GM19455 (cell line): ENCODE measurements at regions not wholly inside any gene's neighbourhood (a gene's known extent, or its start where the extent isn't known, plus 50 kb on each side); places are given as distances from the start of the nearest gene placed in this dataset.

ENCODE experiments used
- ATAC-seq: cut with Tn5 transposase; IDR thresholded peaks from one replicate; pipeline ENCODE4 v1.9.1; 2021; ENCODE audit not compliant: unreplicated experiment

DNA sequence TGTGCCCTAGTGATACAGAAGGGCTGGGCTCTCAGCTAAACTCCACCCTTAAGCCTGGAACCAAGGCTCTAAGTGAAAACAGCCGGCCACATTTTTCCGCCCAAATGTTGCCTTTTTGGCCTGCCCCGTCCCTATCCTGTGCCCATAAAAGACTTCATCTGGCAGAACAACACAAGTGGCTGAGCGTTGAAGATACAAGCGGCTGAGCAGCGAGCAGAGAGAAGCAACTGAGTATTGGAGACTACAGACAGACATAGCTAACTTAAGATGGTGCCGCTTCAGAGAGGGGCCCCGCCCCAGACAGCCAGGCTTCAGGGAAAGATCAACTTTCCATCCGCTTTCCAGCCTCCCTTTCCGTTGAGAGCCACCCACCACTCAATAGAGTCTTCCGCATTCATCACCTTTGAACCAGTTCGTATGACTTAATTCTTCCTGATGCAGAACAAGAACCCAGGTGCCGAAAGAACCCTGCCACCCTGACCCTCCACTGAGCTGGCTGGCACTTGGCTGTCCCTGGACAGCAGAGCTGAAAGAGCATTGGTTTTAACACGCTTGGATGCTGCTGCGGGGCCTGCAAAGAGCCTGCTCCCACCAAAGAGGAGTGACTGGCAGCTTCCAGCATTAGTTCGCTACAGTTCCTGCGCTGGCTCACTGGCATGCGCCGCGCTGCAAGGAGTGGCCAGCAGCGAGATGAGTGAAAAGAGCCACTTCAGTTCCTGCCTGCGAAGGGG lies 853.2 kb upstream of the INTU start:
- no peak for ATAC-seq

GRCh38 chr4:126783191-126783590 lies 849.6 kb upstream of the INTU start:
- ATAC-seq, result no peak

- ATAC-seq, result no peak
Observed at GRCh38 chr4:126784966-126785580, 847.7 kb upstream of the INTU start.

- ATAC-seq, result no peak
Observed at GRCh38 chr4:126790633-126791032, 842.1 kb upstream of the INTU start.

DNA sequence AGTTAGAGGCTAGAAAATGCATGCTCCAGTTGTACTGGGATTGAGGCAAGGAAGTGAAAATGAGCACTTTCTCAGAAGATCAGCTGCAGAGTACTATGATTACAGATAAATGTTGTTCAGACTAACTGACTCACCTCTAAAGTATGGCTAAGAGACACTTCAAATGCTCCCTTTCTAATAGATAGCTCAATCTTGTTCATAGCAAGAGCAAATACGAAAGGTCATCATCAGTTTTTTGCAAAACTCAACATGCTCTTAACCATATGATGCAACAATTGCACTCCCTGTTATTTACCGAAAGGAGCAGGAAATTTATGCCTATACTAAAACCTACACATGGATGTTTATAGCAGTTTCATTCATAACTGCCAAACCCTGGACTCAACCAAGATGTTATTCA lies 838.4 kb upstream of the INTU start:
- ATAC-seq, result no peak

DNA sequence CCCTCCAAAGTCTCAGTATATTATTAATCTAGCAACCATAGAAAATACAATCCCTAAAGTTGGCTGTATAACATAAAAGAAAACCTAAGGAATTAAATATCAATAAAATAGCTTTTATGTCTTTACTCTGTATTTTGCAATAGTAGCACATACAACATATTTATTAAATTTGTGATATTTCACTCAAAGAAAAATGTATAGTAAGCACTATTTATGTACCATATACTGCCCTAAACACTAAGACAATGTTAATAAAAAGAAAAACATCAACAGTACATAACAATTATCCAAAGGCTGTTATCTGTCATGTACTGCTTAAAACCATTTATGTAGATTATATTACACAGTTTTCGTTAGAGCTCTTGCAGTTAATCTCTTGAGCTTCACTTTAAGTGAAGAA lies 834.5 kb upstream of the INTU start:
- no peak for ATAC-seq

- no peak for ATAC-seq
Observed at GRCh38 chr4:126799416-126799815, 833.3 kb upstream of the INTU start.

DNA sequence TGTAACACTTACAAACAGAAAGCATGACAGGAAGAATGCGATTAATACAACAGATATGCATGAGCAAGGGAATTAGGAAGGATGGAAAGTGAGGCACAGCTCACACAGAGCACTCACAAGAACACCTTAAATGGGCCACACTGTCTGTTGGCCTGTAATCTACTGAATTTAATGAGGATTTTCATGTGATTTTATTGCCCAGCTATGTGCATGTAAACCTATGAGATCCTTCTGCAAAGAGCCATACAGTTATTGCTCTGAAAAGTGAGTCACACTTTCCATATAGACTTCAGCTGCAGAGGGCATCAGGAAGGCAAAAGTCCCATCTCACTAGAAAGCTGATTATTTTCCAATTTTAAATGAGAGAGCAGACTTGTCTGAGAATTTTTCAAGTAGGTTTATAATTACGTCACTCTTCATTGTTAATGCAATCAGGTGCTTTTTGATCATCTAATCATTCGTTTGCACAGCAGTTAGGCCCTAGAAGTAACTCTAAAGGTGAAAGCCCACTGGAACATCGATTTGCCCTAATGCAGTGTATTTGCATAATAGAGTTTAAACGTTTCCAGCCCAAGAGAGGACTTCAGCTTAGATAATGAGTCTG lies 832.7 kb upstream of the INTU start:
- ATAC-seq, result no peak

DNA sequence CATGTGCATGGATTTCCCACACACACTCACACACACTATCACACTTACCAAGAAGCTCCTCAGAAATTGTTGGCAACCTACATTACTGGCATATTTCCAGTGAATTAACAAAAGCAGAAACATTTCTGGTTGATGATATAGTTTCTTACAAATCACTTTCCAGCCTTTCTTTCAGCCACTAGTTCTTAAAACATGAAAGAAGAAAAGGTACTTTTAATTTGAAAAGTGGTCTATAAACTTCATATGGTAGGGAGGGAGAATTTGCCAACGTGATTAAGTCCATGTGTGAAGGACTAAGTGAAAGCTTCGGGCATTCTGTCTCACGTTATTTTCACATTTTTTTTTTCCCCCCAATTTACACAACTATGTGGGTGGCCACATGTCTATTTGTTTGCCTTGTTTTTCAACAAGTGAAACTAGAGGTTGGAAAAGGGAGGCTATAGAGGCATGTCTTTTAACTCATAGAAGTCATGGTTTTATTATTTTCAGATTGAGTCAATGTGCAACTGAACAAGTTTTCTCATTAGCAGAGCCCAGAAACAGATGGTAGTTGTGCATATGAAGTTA lies 832.1 kb upstream of the INTU start:
- no peak for ATAC-seq

DNA sequence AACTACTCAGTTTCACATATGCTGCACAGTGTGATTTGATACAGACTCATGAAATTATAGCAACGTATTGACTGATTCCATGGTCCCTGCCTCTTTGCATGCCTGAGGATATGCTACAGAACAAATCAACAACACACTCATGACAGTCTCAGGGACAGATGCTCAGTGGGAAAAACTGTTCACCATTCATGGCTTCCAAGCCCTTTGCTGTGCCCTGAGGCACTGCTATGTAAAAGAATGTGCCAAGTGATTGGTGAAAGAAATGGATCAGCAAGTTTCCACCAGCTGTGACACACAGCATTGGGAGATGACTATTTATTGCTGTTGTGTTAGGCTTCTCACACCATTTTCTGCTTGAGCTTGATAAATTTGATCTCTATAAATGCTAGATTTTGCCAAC lies 825.6 kb upstream of the INTU start:
- no peak for ATAC-seq

GRCh38 chr4:126812076-126812475 lies 820.7 kb upstream of the INTU start:
- no peak for ATAC-seq

DNA sequence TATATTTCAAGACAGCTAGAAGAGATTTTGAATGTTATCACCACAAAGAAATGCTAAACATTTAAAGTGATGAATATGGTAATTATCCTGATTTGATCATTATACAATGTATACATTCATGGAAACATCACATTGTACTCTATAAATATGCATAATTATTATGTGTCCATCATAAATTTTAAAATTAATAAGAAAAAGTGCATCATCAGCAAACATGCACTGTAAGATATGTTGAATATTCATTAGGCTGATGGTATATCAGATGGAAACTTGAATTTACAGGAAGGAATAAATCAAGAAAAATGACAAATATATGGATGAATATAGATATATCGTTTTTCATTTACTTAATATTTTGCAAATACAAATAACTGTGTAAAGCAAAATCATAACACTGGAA lies 812.1 kb upstream of the INTU start:
- ATAC-seq, result no peak

DNA sequence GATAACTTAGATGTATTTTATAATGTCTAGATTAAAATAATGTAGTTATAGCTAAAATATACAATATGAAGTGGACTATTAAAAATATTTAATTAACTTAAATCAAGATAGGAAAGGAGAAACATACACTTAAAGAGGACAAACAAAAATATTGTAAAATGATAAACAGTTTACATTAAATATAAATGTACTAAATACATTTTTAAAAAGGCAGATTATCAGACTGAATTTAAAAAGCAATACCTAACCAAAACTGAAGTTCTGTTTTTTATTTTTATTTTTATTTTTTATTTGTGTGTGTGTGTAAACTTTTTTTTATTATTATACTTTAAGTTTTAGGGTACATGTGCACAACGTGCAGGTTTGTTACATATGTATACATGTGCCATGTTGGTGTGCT lies 811.6 kb upstream of the INTU start:
- no peak for ATAC-seq

DNA sequence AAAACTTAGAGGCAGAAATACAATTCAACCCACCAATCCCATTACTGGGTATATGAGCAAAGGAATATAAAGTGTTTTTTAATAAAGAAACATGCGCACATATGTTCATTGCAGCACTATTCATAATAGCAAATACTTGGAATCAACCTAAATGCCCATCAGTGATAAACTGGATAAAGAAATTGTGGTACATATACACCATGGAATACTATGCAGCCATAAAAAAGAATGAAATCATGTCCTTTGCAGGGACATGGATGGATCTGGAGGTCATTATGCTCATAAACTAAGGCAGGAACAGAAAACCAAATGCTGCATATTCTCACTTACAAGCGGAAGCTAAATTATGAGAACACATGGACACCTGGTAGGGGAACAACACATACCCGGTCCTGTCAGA lies 807.7 kb upstream of the INTU start:
- no peak for ATAC-seq

DNA sequence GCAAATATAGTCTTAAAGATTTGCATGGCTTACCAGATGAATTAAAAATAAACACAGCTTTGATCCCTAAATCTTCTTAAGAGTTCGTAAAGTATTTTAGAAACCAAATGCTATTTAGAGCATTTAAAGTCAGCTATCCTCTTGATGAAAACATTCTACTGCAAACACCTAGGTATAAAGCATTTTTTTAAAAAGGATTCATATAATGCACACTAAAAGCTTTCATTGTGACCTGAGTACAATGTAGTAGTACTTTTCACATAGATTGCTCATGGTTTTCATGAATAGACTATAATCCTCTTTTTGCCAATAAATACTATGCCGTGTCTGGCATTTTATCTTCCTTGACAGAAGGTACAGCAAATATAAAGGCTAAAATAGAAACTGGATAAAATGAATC lies 805.1 kb upstream of the INTU start:
- ATAC-seq, result no peak

DNA sequence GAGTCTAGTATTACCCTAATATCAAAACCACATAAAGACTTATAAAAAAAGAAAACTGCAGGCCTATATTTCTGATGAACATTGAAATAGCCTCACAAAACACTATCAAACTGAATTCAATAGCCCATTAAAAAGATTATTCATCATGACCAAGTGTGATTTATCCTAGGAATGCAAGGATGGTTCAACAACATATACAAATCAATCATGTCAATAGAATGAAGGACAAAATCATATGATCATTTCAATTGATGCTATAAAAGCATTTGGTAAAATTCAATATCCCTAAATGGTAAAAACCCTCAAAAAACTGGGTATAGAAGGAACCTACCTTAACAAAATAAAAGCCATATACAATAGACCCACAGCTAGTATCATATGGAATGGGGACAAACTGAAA lies 797.9 kb upstream of the INTU start:
- ATAC-seq, result no peak

DNA sequence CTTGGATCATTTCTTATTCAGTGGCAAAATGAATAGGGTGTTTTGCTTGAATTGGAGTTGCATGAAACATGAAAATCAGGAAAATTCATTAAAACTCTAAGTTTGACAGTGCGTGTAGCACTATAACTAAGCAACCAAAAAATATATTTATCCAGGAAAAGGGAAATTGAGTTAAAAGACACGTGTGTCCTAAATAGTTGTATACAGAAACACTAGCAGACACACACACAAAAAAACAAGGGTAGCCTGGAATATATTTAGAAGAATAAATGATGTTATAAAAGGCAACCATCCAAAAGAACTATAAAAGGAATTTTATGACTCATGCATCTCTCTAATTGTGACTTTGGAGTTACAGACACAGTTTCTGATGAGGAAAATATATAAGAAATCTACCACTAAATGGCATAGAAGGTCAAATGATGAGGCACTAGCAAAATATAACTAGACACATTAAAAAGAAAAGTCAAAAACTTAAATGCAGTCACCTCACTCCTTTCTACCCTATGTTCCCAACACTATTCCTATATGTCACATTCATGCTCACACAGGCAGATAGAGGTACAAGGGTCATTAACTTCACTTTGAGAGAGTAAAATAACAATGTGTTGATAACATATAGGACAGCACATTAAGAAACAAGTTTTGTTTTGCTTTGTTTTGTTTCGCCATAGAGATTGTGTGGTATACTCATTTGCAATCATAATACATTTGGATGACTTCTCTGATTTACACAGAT lies 793.6 kb upstream of the INTU start:
- ATAC-seq, result no peak

DNA sequence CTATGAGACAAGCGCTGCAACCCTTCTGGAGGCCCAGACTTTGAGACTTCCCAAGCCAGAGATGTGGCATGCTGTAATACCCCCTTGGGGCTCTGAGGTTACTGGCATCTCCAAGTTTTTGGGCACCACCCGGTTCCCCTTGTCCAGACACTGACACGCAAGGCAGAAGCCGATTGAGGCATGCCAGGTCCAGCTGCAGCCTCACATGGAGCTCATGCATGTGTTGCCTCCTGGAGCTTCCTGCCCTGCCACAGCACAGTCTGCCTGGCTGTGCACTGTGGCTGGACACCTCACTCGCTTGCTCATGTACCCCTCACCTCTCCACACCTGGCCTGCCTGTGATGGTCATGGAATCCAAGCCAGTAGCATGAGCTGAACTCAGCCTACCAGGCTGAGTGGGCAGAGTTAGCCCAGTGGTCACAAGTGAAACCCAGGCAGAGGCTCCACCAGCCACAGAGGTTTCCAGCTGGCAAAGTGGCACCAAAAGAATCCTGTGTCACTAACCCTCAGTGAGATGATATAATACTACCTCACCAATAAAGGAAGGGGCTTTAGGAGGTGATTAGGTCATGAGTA lies 789.2 kb upstream of the INTU start:
- ATAC-seq, result no peak

GRCh38 chr4:126850286-126850685 lies 782.5 kb upstream of the INTU start:
- ATAC-seq, result no peak

DNA sequence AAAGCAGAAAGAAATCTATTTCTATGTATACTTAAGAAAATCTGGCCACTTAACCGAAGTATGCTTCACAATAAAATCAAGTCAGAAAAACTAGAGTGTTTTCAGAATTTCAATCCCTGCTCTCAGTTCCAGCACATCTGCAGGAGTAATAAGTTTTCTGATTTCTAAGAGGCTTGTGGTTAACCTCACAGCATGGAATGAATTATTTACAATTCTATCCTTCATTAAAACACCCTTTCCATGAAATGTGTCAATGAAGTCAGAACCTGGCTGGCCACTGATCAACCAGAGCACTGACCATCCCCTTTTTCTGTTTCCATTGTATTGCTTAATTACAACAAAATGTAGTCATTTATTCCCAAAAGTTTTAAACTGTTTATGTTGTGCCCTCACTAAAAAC lies 781.4 kb upstream of the INTU start:
- no peak for ATAC-seq

DNA sequence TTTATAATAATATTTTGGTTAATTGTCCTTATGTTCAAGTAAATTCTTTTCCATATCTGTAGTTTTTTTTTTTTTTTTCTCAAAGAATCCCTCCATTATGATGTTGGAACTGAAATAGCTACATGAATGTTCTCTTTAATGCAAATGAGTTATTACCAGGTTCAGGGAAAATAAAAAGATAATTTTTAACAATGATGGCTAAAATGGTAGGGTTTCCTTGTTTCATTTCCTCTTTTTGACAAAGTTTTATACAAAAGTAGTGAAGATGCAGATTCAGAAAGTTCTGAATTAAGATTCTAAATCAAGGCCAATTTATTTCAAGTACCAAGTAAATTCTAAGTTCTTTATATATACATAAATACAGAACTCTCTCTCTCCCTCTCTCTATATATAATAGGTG lies 779.0 kb upstream of the INTU start:
- ATAC-seq, result no peak
